ENCODE measurements at regions not wholly inside any gene's neighbourhood (a gene's known extent, or its start where the extent isn't known, plus 50 kb on each side); places are given as distances from the start of the nearest gene placed in this dataset.

DNA sequence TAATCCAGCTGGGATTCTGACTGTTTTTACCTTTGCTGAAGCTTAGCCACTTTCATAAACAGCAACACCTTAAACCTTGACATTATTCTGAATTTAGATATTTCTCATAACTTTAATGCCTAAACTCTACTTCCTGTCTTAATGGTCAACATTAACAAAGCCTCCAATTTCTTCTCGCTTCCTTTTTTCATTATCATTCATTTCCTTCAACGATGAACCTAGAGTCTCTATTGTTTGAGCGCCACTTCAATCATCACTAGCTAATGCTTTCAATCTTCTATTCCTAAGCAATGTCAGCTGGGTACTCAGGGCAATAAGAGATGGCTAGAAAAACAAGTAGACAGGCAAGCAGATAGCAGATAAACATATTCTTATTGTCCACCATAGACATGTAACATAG lies 96.6 kb upstream of the TMEM196 start:
- Histone ChIP-seq H3K9me3 (ENCODE audit: control extremely low read depth in 1 of 5, control insufficient read depth in 4 of 5, insufficient read depth in 2 of 5, low read depth in 1 of 5, low read length in 4 of 5) (no peaks in the 10 kb centered on the region), H3K4me1 (ENCODE audit: control extremely low read depth in 1 of 4, control insufficient read depth in 4 of 4, insufficient read depth in 4 of 4, low read length in 3 of 4) (no peaks in the 10 kb centered on the region), H3K36me3 (ENCODE audit: control insufficient read depth in 4 of 4, insufficient read depth in 4 of 4, low read length in 3 of 4) (no peaks in the 10 kb centered on the region), H3K4me3 (ENCODE audit: control insufficient read depth in 1 of 7, extremely low read depth in 1 of 7, insufficient read depth in 4 of 7, low read depth in 2 of 7, low read length in 6 of 7) (no peak overlapping the region), H3K27ac (ENCODE audit: insufficient read depth in 1 of 2, low read depth in 1 of 2, low read length in 2 of 2, poor library complexity in 1 of 2, severe bottlenecking in 2 of 2) (no peak overlapping the region), H3K27me3 (replicated peaks in 2 of 5; ENCODE audit: control insufficient read depth in 4 of 5, insufficient read depth in 5 of 5, low read length in 4 of 5) (no peaks in the 10 kb centered on the region)
- ChIA-PET CTCF (interaction anchor here (1.5 kb wide), 1 partner anchor 13 kb away, joined by 3 read pairs; no protein-coding TSS in a partner anchor), POLR2A (no interaction called here)
- no peak for DNase-seq
- 100% methylated on average over 2 of the region's 3 CpGs for WGBS (ENCODE audit: insufficient coverage)

- Histone ChIP-seq H3K4me3 (ENCODE audit: control insufficient read depth in 1 of 7, extremely low read depth in 1 of 7, insufficient read depth in 4 of 7, low read depth in 2 of 7, low read length in 6 of 7) (no peak overlapping the region), H3K9me3 (ENCODE audit: control extremely low read depth in 1 of 5, control insufficient read depth in 4 of 5, insufficient read depth in 2 of 5, low read depth in 1 of 5, low read length in 4 of 5) (no peaks in the 10 kb centered on the region), H3K4me1 (ENCODE audit: control extremely low read depth in 1 of 4, control insufficient read depth in 4 of 4, insufficient read depth in 4 of 4, low read length in 3 of 4) (no peaks in the 10 kb centered on the region), H3K27me3 (replicated peaks in 2 of 5; ENCODE audit: control insufficient read depth in 4 of 5, insufficient read depth in 5 of 5, low read length in 4 of 5) (no peaks in the 10 kb centered on the region), H3K27ac (ENCODE audit: insufficient read depth in 1 of 2, low read depth in 1 of 2, low read length in 2 of 2, poor library complexity in 1 of 2, severe bottlenecking in 2 of 2) (no peak overlapping the region), H3K36me3 (ENCODE audit: control insufficient read depth in 4 of 4, insufficient read depth in 4 of 4, low read length in 3 of 4) (no peaks in the 10 kb centered on the region)
- no peak for DNase-seq
- ChIA-PET CTCF (no interaction called here), POLR2A (no interaction called here)
- 88% methylated on average over 2 of the region's 5 CpGs for WGBS (ENCODE audit: insufficient coverage)
These were observed 79.9 kb upstream of the TMEM196 start for GRCh38 chr7:19853261-19853832.

GRCh38 chr7:19852192-19852591 lies 78.8 kb upstream of the TMEM196 start:
- DNase-seq = no peak
- ChIA-PET CTCF (no interaction called here), POLR2A (no interaction called here)
- H3K27me3 ChIP-seq (replicated peaks in 2 of 5; ENCODE audit: control insufficient read depth in 4 of 5, insufficient read depth in 5 of 5, low read length in 4 of 5) = no peaks in the 10 kb centered on the region
- WGBS (ENCODE audit: insufficient coverage) = no CpG with 5 or more reads among the region's 1 CpG
- H3K4me3 ChIP-seq (ENCODE audit: control insufficient read depth in 1 of 7, extremely low read depth in 1 of 7, insufficient read depth in 4 of 7, low read depth in 2 of 7, low read length in 6 of 7) = no peak overlapping the region
- H3K4me1 ChIP-seq (ENCODE audit: control extremely low read depth in 1 of 4, control insufficient read depth in 4 of 4, insufficient read depth in 4 of 4, low read length in 3 of 4) = no peaks in the 10 kb centered on the region
- no peak overlapping the region for H3K27ac ChIP-seq (ENCODE audit: insufficient read depth in 1 of 2, low read depth in 1 of 2, low read length in 2 of 2, poor library complexity in 1 of 2, severe bottlenecking in 2 of 2)
- no peaks in the 10 kb centered on the region for H3K36me3 ChIP-seq (ENCODE audit: control insufficient read depth in 4 of 4, insufficient read depth in 4 of 4, low read length in 3 of 4)
- H3K9me3 ChIP-seq (ENCODE audit: control extremely low read depth in 1 of 5, control insufficient read depth in 4 of 5, insufficient read depth in 2 of 5, low read depth in 1 of 5, low read length in 4 of 5) = no peaks in the 10 kb centered on the region

- Histone ChIP-seq H3K27me3 (replicated peaks in 2 of 5; ENCODE audit: control insufficient read depth in 4 of 5, insufficient read depth in 5 of 5, low read length in 4 of 5) (no peaks in the 10 kb centered on the region), H3K27ac (ENCODE audit: insufficient read depth in 1 of 2, low read depth in 1 of 2, low read length in 2 of 2, poor library complexity in 1 of 2, severe bottlenecking in 2 of 2) (no peak overlapping the region), H3K9me3 (ENCODE audit: control extremely low read depth in 1 of 5, control insufficient read depth in 4 of 5, insufficient read depth in 2 of 5, low read depth in 1 of 5, low read length in 4 of 5) (no peaks in the 10 kb centered on the region), H3K4me1 (ENCODE audit: control extremely low read depth in 1 of 4, control insufficient read depth in 4 of 4, insufficient read depth in 4 of 4, low read length in 3 of 4) (no peaks in the 10 kb centered on the region), H3K4me3 (ENCODE audit: control insufficient read depth in 1 of 7, extremely low read depth in 1 of 7, insufficient read depth in 4 of 7, low read depth in 2 of 7, low read length in 6 of 7) (no peak overlapping the region), H3K36me3 (ENCODE audit: control insufficient read depth in 4 of 4, insufficient read depth in 4 of 4, low read length in 3 of 4) (no peaks in the 10 kb centered on the region)
- ChIA-PET CTCF (no interaction called here), POLR2A (no interaction called here)
- no peak for DNase-seq
- WGBS (ENCODE audit: insufficient coverage) = 100% methylated on average over 2 of the region's 3 CpGs
These were observed 78.1 kb upstream of the TMEM196 start for GRCh38 chr7:19851504-19851903.

DNA sequence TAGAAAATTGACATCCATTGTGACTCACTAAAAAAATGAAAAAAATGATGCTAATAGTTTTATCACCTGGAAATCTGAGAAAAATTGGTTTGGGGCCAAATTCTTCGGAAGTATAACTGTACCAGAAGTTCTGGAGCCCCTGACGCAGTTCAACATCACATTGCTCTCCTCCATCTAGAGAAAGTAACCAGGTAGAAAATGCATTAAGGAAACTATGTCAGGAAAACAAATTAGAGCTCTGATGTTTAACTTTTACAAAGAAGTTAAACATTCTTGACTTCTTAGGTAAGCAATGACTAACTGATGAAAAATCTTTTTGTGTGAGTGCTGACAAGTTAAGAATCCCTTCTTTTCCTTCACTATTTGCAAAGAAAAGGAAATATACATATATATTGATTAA lies 61.1 kb upstream of the TMEM196 start:
- CTCF ChIA-PET = no interaction called here
- Histone ChIP-seq H3K4me3 (ENCODE audit: control insufficient read depth in 1 of 7, extremely low read depth in 1 of 7, insufficient read depth in 4 of 7, low read depth in 2 of 7, low read length in 6 of 7) (no peak overlapping the region), H3K27me3 (replicated peaks in 2 of 5; ENCODE audit: control insufficient read depth in 4 of 5, insufficient read depth in 5 of 5, low read length in 4 of 5) (no peaks in the 10 kb centered on the region), H3K36me3 (ENCODE audit: control insufficient read depth in 4 of 4, insufficient read depth in 4 of 4, low read length in 3 of 4) (no peaks in the 10 kb centered on the region), H3K9me3 (ENCODE audit: control extremely low read depth in 1 of 5, control insufficient read depth in 4 of 5, insufficient read depth in 2 of 5, low read depth in 1 of 5, low read length in 4 of 5) (no peaks in the 10 kb centered on the region), H3K4me1 (ENCODE audit: control extremely low read depth in 1 of 4, control insufficient read depth in 4 of 4, insufficient read depth in 4 of 4, low read length in 3 of 4) (no peaks in the 10 kb centered on the region), H3K27ac (ENCODE audit: insufficient read depth in 1 of 2, low read depth in 1 of 2, low read length in 2 of 2, poor library complexity in 1 of 2, severe bottlenecking in 2 of 2) (no peak overlapping the region)
- WGBS (ENCODE audit: insufficient coverage) = 100% methylated on average over 2 of the region's 2 CpGs
- POLR2A ChIA-PET = no interaction called here
- no peak for DNase-seq

DNA sequence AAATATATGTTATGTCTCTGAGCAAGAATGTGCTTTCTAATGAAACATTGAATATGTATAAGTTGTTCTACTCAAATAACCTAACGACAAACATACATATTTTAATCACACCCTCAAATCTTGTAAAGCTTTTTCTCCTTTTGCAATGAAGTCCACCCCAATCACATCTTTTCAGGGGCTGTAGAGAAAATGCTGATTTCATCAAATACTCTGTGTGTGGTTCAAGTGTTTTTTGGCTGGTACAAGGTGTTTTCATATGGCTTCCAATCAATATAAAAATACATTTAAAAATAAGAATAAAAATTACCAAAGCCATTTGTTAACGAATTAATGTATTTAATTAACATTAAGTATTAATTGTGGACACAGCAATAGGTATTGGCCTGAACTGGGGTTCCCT lies 57.2 kb upstream of the TMEM196 start:
- ChIA-PET CTCF (interaction anchor here (0.6 kb wide), 1 partner anchor 1325 kb away, joined by 3 read pairs; no protein-coding TSS in a partner anchor), POLR2A (interaction anchor here (0.6 kb wide), 1 partner anchor 1637 kb away, joined by 7 read pairs; no protein-coding TSS in a partner anchor)
- H3K9me3 ChIP-seq (ENCODE audit: control extremely low read depth in 1 of 5, control insufficient read depth in 4 of 5, insufficient read depth in 2 of 5, low read depth in 1 of 5, low read length in 4 of 5) = no peaks in the 10 kb centered on the region
- H3K27ac ChIP-seq (ENCODE audit: insufficient read depth in 1 of 2, low read depth in 1 of 2, low read length in 2 of 2, poor library complexity in 1 of 2, severe bottlenecking in 2 of 2) = no peak overlapping the region
- no peaks in the 10 kb centered on the region for H3K36me3 ChIP-seq (ENCODE audit: control insufficient read depth in 4 of 4, insufficient read depth in 4 of 4, low read length in 3 of 4)
- no peak for DNase-seq
- no peaks in the 10 kb centered on the region for H3K27me3 ChIP-seq (replicated peaks in 2 of 5; ENCODE audit: control insufficient read depth in 4 of 5, insufficient read depth in 5 of 5, low read length in 4 of 5)
- no CpG with 5 or more reads among the region's 2 CpGs for WGBS (ENCODE audit: insufficient coverage)
- no peak overlapping the region for H3K4me3 ChIP-seq (ENCODE audit: control insufficient read depth in 1 of 7, extremely low read depth in 1 of 7, insufficient read depth in 4 of 7, low read depth in 2 of 7, low read length in 6 of 7)
- H3K4me1 ChIP-seq (ENCODE audit: control extremely low read depth in 1 of 4, control insufficient read depth in 4 of 4, insufficient read depth in 4 of 4, low read length in 3 of 4) = no peaks in the 10 kb centered on the region

All from common myeloid progenitor, CD34-positive (primary cell).